GM18907 (cell line): ENCODE measurements at regions not wholly inside any gene's neighbourhood (a gene's known extent, or its start where the extent isn't known, plus 50 kb on each side); places are given as distances from the start of the nearest gene placed in this dataset.
A peak's percentile ranks its signal among the peaks of the same experiment; 100 is the strongest.

ENCODE experiments used
- ATAC-seq: cut with Tn5 transposase; IDR thresholded peaks from one replicate; pipeline ENCODE4 v1.9.1; 2021; ENCODE audit warnings: mild to moderate bottlenecking, moderate library complexity; ENCODE audit not compliant: unreplicated experiment

DNA sequence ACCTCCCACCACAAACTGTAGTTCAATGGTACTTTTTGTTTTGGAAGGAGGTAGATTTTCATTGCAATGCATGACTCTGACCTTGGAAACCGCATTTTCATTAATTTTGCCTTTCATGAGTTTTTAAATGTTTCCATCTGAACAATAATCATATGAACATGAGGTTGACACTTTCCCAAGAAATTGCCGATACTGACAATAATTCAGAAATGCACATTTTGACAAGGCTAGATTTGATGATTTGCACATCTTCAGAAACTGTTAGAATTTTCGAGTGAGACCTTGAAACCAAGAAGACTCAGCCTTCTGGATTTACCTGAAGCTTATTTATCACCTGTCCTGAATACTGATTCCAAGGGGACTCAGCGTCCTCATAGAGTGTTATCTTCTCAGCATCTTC, 93.8 kb upstream of the NTRK2 start:
- ATAC-seq = no peak

GRCh38 chr9:84583866-84584265, 85.7 kb upstream of the NTRK2 start:
- ATAC-seq = no peak

- no peak for ATAC-seq
Observed at GRCh38 chr9:84586662-84587061, 82.9 kb upstream of the NTRK2 start.

DNA sequence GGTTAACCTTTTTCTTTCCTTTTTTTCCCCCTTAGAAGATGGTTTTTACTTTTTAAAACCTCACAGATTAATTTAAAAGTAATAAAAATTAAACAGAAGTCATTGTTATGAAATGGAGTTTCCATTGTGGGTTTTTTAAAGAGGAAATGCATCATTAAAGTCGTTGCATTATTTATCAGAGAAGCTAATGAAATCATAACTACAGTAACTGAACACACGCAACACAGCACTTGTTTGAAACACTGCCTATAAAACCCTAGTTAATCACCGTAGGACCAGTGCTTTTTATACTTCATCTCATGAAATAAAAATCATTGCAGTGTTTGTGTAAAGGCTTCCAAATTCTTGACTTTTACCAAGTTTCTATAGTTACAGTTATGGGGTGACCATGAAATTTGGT, 82.4 kb upstream of the NTRK2 start:
- no peak for ATAC-seq

DNA sequence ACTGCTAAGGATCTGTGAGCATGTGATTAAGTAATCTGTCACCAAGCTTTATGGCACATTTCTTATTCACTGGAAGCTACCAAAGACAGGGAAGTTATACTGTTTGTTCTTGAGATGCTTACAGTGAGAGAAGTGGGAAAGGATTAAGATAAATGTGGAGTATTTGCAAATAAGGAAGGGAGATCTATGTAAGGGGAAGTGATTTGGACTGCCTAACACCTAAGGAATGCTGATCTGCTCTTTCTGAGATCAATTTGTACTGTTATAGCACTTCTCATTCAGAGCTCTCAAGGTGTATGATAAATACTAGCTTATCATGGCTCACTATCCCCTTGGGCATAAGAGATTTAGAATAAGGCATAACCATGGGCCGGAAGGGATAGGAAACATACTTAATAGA, 80.0 kb upstream of the NTRK2 start:
- no peak for ATAC-seq

- ATAC-seq = no peak
Observed at GRCh38 chr9:84590706-84591105, 78.8 kb upstream of the NTRK2 start.

DNA sequence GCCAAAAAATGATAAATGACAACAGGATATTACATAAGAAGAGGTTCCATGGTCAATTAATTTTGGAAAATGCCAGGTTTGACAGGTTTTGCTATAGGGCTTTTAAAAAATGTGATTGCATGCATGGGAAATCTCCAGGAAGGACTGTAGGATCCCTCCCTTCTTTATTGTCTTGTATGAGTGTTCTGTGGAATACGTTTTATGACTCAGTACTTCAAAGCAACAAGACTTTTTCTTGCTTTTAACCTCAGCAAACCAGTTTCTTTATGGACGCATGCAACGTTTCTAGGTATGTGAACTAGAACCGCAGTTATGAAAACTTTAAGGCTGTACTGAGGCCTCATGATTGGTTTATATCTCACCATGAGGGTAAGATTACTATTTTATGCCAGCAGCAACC, 76.6 kb upstream of the NTRK2 start:
- ATAC-seq = no peak

- ATAC-seq = no peak
Observed at GRCh38 chr9:84593352-84593751, 76.2 kb upstream of the NTRK2 start.

DNA sequence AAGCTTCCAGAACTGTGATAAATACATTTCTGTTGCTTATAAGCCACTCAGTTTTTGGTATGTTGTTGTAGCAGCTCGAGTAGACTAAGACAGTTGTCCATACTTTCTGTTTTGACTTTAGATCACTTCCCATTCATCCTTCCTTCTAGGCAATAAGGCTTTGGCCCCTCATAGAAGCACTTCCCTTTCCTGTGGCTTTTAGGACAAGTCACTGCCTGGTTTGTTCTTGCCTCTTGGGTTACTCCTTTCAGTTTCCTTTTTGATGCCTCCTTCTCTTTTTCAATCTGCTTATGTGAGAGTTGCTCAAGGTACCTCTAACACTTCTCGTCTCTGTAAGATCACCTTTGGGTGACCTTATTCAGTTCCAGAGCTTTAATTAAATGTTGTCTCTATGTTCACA, 72.4 kb upstream of the NTRK2 start:
- ATAC-seq = peak; percentile 85

- ATAC-seq = no peak
Observed at GRCh38 chr9:84598921-84599636, 70.5 kb upstream of the NTRK2 start.

DNA sequence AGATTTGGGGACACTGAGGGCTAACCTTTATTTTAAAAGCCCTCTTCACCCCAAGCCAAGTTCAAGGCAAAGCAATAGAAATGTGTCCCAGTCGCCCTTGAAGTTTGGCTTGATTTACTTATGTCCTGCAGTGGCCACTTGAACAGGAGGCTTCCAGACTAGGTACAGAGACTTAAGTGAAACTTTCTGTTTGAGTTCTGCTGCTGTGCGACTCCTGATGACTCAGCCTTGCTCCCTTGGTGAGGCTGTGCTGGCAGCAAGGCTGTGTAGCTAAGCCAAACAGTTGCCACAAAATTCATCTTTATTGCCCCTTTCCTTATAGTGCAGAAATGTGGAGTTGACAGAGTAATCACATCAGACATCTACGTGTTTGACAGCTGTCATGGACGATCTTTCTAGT, 68.8 kb upstream of the NTRK2 start:
- no peak for ATAC-seq

DNA sequence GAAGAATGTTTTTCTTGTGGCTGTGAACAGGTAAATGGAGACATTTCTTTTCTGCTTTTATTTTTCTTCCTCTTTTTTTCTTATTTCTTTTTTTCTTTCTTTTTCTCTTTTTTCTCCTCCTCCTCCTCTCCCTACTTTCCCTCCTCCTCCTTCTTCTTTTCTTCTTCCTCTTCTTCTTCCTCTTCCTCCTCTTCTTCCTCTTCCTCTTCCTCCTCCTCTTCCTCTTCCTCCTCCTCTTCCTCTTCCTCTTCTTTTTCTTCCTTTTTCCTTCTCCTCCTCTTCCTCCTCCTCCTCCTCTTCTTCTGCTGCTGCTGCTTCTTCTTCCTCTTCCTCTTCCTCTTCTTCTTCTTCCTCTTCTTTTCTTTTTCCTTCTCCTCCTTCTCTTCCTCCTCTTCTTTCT, 65.3 kb upstream of the NTRK2 start:
- ATAC-seq = no peak

- no peak for ATAC-seq
Observed at GRCh38 chr9:84609779-84610178, 59.8 kb upstream of the NTRK2 start.

- no peak for ATAC-seq
Observed at GRCh38 chr9:84613431-84613830, 56.1 kb upstream of the NTRK2 start.

DNA sequence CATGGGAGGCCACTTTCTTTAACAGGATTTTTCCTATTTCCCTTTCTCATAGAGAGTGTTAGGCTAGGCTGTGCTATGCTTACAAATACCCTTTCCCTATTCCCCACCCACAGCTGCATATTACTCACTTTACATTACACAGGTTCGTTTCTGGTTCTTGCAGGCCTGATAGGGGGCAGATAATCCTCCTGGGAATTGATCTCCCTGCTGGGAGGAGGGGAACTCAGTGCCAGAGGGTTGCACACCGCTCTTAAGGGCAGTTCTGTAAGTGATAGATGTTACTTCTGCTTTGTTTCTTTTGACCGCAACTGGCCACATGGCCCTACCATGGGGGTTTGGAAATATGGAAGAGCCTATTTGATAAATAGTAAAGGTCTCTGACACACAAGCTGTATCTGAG, 54.0 kb upstream of the NTRK2 start:
- no peak for ATAC-seq

GRCh38 chr9:84617411-84618029, 52.0 kb upstream of the NTRK2 start:
- no peak for ATAC-seq
